ENCODE measurements at regions not wholly inside any gene's neighbourhood (a gene's known extent, or its start where the extent isn't known, plus 50 kb on each side); places are given as distances from the start of the nearest gene placed in this dataset.

- TF ChIP-seq ZNF281 (CRISPR knock-in tag; IDR thresholded peaks at IDR 0.05) (no peak), NFYB (CRISPR knock-in tag; conservative IDR thresholded peaks at IDR 0.05; ENCODE audit: low read depth) (no peak), RELA (CRISPR knock-in tag; IDR thresholded peaks at IDR 0.05; ENCODE audit: borderline replicate concordance) (no peak)
Observed at GRCh38 chr1:233496993-233497392, 116.9 kb upstream of the KCNK1 start (continued).

GRCh38 chr1:233497679-233498078 is 116.2 kb upstream of the KCNK1 start:
- Mint-ChIP-seq H3K27me3 (ENCODE audit: low read depth) (no peaks in the 10 kb centered on the region), H3K4me3 (no peak overlapping the region), H3K4me1 (peaks cover 31% of the 10 kb centered on the region), H3K27ac (no peak overlapping the region), H3K36me3 (peaks cover 11% of the 10 kb centered on the region), H3K9me3 (peaks cover 12% of the 10 kb centered on the region)
- no peak for TF ChIP-seq ESRRA (CRISPR knock-in tag; IDR thresholded peaks at IDR 0.05; ENCODE audit: borderline replicate concordance)
- TF ChIP-seq GRHL2 (CRISPR knock-in tag; IDR thresholded peaks at IDR 0.05; ENCODE audit: insufficient replicate concordance, severe bottlenecking): no peak
- no peak for TF ChIP-seq E2F4 (CRISPR knock-in tag; IDR thresholded peaks at IDR 0.05; ENCODE audit: borderline replicate concordance, low read depth)
- no peak for TF ChIP-seq NR2C2 (CRISPR knock-in tag; IDR thresholded peaks at IDR 0.05)
- no peak for TF ChIP-seq ZNF396 (CRISPR knock-in tag; IDR thresholded peaks at IDR 0.05; ENCODE audit: borderline replicate concordance)
- TF ChIP-seq IRF1 (CRISPR knock-in tag; IDR thresholded peaks at IDR 0.05): no peak
- TF ChIP-seq HMGXB4 (CRISPR knock-in tag; IDR thresholded peaks at IDR 0.05): no peak
- TF ChIP-seq RELA (CRISPR knock-in tag; IDR thresholded peaks at IDR 0.05; ENCODE audit: borderline replicate concordance): no peak
- no peak for TF ChIP-seq ZMAT4 (CRISPR knock-in tag; IDR thresholded peaks at IDR 0.05)
- no peak for TF ChIP-seq ZNF281 (CRISPR knock-in tag; IDR thresholded peaks at IDR 0.05)
- no peak for TF ChIP-seq NFYB (CRISPR knock-in tag; conservative IDR thresholded peaks at IDR 0.05; ENCODE audit: low read depth)
- no peak for TF ChIP-seq PRDM15 (CRISPR knock-in tag; IDR thresholded peaks at IDR 0.05)
- TF ChIP-seq ATF1 (CRISPR knock-in tag; IDR thresholded peaks at IDR 0.05): no peak
- no peak for TF ChIP-seq FOXP4 (CRISPR knock-in tag; IDR thresholded peaks at IDR 0.05)
- CTCF ChIA-PET: interaction anchor here (0.8 kb wide), 1 partner anchor 21 kb away, joined by 4 read pairs; no protein-coding TSS in a partner anchor
- POLR2A ChIA-PET: no interaction called here
- ATAC-seq (no peak), DNase-seq (ENCODE audit: low spot score) (no peak)
